ENCODE measurements at regions not wholly inside any gene's neighbourhood (a gene's known extent, or its start where the extent isn't known, plus 50 kb on each side); places are given as distances from the start of the nearest gene placed in this dataset.

DNA sequence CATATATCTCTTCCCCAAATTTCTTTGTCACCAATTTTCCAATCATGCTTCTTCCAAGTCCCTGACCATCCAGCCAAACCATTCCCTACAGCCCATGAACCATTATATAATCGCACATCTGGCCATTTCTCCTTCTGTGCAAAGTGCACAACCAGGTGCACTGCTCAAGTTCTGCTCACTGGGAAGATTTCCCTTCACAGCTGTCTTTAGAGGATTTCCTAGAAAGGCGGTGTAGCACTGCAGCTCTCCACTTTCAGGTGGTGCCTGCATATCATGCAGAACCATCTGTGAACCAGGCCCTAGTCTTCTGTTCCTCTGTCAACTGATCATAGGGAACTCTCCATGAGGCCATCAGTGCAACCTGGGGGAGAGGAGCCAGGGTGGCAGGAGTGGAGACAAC, 95.0 kb upstream of the CABCOCO1 start:
- H3K9me2 ChIP-seq (ENCODE audit: low read depth, low read length): no peaks in the 10 kb centered on the region
- H2AFZ ChIP-seq (ENCODE audit: low read length): no peak overlapping the region
- no peaks in the 10 kb centered on the region for H3F3A ChIP-seq (ENCODE audit: insufficient read depth, low read length)
- no peaks in the 10 kb centered on the region for H3K36me3 ChIP-seq (ENCODE audit: insufficient read depth, low read length)
- H3K27ac ChIP-seq (ENCODE audit: low read depth, low read length, poor library complexity, severe bottlenecking): no peak overlapping the region
- no peaks in the 10 kb centered on the region for H3K79me2 ChIP-seq (ENCODE audit: insufficient read depth, low read length)
- TF ChIP-seq, protein P1, sequence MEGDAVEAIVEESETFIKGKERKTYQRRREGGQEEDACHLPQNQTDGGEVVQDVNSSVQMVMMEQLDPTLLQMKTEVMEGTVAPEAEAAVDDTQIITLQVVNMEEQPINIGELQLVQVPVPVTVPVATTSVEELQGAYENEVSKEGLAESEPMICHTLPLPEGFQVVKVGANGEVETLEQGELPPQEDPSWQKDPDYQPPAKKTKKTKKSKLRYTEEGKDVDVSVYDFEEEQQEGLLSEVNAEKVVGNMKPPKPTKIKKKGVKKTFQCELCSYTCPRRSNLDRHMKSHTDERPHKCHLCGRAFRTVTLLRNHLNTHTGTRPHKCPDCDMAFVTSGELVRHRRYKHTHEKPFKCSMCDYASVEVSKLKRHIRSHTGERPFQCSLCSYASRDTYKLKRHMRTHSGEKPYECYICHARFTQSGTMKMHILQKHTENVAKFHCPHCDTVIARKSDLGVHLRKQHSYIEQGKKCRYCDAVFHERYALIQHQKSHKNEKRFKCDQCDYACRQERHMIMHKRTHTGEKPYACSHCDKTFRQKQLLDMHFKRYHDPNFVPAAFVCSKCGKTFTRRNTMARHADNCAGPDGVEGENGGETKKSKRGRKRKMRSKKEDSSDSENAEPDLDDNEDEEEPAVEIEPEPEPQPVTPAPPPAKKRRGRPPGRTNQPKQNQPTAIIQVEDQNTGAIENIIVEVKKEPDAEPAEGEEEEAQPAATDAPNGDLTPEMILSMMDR (IDR thresholded peaks at IDR 0.05; ENCODE audit: low read length): no peak
- TF ChIP-seq EZH2 (IDR thresholded peaks at IDR 0.05; ENCODE audit: borderline replicate concordance, low read length): no peak
- no peaks in the 10 kb centered on the region for H3K4me1 ChIP-seq (ENCODE audit: insufficient read depth, low read length, severe bottlenecking)
- no peaks in the 10 kb centered on the region for H3K9me3 ChIP-seq (ENCODE audit: low read length)
- H3K27me3 ChIP-seq (ENCODE audit: insufficient read depth, low read length): no peaks in the 10 kb centered on the region
- H3K4me3 ChIP-seq (ENCODE audit: low read depth, low read length, poor library complexity, severe bottlenecking): no peak overlapping the region
- no peaks in the 10 kb centered on the region for H4K20me1 ChIP-seq (ENCODE audit: insufficient read depth, low read length)
- H3K4me2 ChIP-seq (ENCODE audit: low read length): no peak overlapping the region
- no peak overlapping the region for H3K9ac ChIP-seq (ENCODE audit: low read length)

DNA sequence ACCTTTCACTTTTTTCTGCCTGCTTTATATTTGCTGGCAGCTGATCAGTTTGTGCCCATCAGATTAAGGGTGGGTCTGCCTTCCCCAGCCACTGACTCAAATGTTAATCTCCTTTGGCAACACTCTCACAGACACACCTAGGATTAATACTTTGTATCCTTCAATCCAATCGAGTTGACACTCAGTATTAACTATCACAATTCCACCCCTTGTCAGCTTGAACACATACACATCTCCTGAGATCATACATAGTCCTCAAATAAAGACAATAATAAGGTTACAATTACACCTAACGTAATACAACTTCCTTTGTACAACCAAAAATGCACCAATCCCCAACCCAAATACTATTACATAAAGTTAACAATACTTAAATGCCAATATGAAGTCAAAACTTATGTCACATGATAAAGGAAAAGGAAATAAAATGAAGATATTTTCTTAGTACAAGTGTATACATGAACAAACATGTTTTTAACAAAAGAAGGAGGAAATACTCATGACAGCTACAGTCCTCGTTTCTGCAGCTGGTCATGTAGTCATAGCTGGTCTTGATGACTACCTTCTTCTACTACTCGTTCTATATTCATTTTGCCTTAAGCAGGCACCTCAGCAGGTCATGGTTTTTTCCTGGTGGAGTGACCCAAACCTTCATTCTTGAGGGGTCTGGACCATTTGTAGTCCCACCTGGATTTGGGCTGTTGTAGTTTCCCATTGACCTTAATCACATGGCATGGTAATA, 96.7 kb upstream of the CABCOCO1 start:
- H3K36me3 ChIP-seq (ENCODE audit: insufficient read depth, low read length): no peaks in the 10 kb centered on the region
- no peak overlapping the region for H3K27ac ChIP-seq (ENCODE audit: low read depth, low read length, poor library complexity, severe bottlenecking)
- no peaks in the 10 kb centered on the region for H3K79me2 ChIP-seq (ENCODE audit: insufficient read depth, low read length)
- TF ChIP-seq EZH2 (IDR thresholded peaks at IDR 0.05; ENCODE audit: borderline replicate concordance, low read length): no peak
- TF ChIP-seq, protein P1 (IDR thresholded peaks at IDR 0.05; ENCODE audit: low read length): no peak
- no peaks in the 10 kb centered on the region for H3K9me2 ChIP-seq (ENCODE audit: low read depth, low read length)
- no peak overlapping the region for H2AFZ ChIP-seq (ENCODE audit: low read length)
- H3K9ac ChIP-seq (ENCODE audit: low read length): no peak overlapping the region
- H4K20me1 ChIP-seq (ENCODE audit: insufficient read depth, low read length): no peaks in the 10 kb centered on the region
- no peaks in the 10 kb centered on the region for H3K27me3 ChIP-seq (ENCODE audit: insufficient read depth, low read length)
- H3F3A ChIP-seq (ENCODE audit: insufficient read depth, low read length): no peaks in the 10 kb centered on the region
- no peak overlapping the region for H3K4me2 ChIP-seq (ENCODE audit: low read length)
- H3K9me3 ChIP-seq (ENCODE audit: low read length): no peaks in the 10 kb centered on the region
- no peak overlapping the region for H3K4me3 ChIP-seq (ENCODE audit: low read depth, low read length, poor library complexity, severe bottlenecking)
- H3K4me1 ChIP-seq (ENCODE audit: insufficient read depth, low read length, severe bottlenecking): no peaks in the 10 kb centered on the region

DNA sequence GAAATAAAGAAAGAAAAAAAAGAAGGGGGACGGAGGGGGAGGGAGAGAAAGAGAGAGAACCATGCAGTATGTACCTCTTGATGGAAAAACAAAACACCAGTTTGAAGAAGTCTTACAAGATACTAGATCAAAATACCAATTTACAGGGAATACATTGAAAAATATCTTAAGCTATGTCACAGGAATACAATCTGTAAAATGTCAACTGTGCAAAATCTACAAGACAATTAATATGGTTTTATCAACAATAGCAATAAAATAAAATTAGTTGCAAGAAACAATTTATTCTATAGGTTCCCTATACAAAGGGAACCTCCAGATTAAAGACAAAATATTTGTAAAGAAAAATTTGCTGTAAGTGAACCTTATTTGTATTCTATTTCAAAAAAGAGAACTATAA, 98.3 kb upstream of the CABCOCO1 start:
- H3F3A ChIP-seq (ENCODE audit: insufficient read depth, low read length): no peaks in the 10 kb centered on the region
- no peaks in the 10 kb centered on the region for H3K79me2 ChIP-seq (ENCODE audit: insufficient read depth, low read length)
- no peak overlapping the region for H3K9ac ChIP-seq (ENCODE audit: low read length)
- H3K9me2 ChIP-seq (ENCODE audit: low read depth, low read length): no peaks in the 10 kb centered on the region
- no peak overlapping the region for H3K4me2 ChIP-seq (ENCODE audit: low read length)
- H3K27ac ChIP-seq (ENCODE audit: low read depth, low read length, poor library complexity, severe bottlenecking): no peak overlapping the region
- TF ChIP-seq, protein P1 (IDR thresholded peaks at IDR 0.05; ENCODE audit: low read length): no peak
- no peak for TF ChIP-seq EZH2 (IDR thresholded peaks at IDR 0.05; ENCODE audit: borderline replicate concordance, low read length)
- no peaks in the 10 kb centered on the region for H3K9me3 ChIP-seq (ENCODE audit: low read length)
- H4K20me1 ChIP-seq (ENCODE audit: insufficient read depth, low read length): no peaks in the 10 kb centered on the region
- H3K36me3 ChIP-seq (ENCODE audit: insufficient read depth, low read length): no peaks in the 10 kb centered on the region
- H3K4me3 ChIP-seq (ENCODE audit: low read depth, low read length, poor library complexity, severe bottlenecking): no peak overlapping the region
- no peaks in the 10 kb centered on the region for H3K27me3 ChIP-seq (ENCODE audit: insufficient read depth, low read length)
- H2AFZ ChIP-seq (ENCODE audit: low read length): no peak overlapping the region
- H3K4me1 ChIP-seq (ENCODE audit: insufficient read depth, low read length, severe bottlenecking): no peaks in the 10 kb centered on the region

Data from OCI-LY1 (cell line).